ENCODE measurements at regions not wholly inside any gene's neighbourhood (a gene's known extent, or its start where the extent isn't known, plus 50 kb on each side); places are given as distances from the start of the nearest gene placed in this dataset.

- TF ChIP-seq CTCF (IDR thresholded peaks at IDR 0.05 in 4 of 5, conservative IDR thresholded peaks at IDR 0.05 in 1 of 5), result no peak
- no peak for TF ChIP-seq POLR2A (IDR thresholded peaks at IDR 0.05)
These were observed 148.6 kb upstream of the CPSF6 start for GRCh38 chr12:69090722-69091121.
